Stimulated activated CD4-positive, alpha-beta T cell treated with anti-CD3 and anti-CD28 coated beads, Interleukin-12 subunit alpha, Interleukin-12 subunit beta, amount 100 ng/mL, for 24 hours (primary cell): ENCODE measurements at regions not wholly inside any gene's neighbourhood (a gene's known extent, or its start where the extent isn't known, plus 50 kb on each side); places are given as distances from the start of the nearest gene placed in this dataset.

Experiments
- DNase-seq, 2 experiments: peaks; one replicate each; pipeline ENCODE4 v3.0.0-alpha.2; 2020; ENCODE audit warnings: low read depth in 2 of 2

DNA sequence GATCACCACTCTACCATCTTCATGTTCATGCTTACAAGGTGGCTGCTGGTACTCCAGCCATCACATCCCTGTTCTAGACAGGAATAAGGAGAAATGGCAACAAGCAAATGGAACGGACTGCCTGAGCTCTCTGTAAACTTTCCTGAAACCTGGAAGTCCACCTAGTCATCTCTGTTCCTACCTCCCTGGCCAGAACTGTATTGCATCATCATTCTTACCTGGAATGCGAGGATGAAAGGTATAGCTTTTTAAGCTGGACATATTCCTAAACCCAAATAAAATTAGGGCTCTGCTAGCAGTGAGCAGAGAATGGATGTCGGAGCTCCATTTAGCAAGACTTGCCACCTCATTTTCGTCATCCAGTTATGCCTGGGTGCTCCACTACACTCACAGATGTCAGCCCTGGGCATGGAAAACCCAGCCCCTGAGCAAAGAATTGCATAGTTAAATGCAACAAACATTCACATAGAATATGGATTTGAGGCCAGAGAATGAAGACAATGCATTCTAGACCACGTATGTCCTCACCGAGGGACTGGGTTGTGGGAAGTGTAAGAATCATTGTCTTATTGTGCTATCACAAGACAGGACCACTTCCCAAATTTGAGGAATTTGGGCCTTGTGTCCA, 214.3 kb upstream of the CDYL start:
- DNase-seq, result no peak

DNA sequence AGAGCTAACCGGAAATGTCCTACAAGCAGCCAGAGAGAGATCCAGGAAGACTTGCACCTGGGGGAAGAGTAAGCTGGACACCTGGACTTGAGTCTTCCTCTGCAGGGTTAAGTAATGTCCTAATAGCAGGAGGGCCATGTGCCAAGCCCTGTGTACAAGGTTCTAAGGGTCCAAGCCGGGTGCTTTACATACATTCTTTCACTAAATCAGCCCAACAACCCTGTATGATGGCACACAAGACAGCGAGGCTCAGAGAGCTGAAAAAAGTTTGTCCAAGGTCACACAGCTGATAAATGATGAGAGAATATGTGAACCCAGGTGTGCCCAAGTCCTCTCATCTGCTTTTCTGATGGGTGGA, 215.1 kb upstream of the CDYL start:
- DNase-seq, result no peak

- DNase-seq, result no peak
These were observed 215.8 kb upstream of the CDYL start for GRCh38 chr6:4560221-4561077.

DNA sequence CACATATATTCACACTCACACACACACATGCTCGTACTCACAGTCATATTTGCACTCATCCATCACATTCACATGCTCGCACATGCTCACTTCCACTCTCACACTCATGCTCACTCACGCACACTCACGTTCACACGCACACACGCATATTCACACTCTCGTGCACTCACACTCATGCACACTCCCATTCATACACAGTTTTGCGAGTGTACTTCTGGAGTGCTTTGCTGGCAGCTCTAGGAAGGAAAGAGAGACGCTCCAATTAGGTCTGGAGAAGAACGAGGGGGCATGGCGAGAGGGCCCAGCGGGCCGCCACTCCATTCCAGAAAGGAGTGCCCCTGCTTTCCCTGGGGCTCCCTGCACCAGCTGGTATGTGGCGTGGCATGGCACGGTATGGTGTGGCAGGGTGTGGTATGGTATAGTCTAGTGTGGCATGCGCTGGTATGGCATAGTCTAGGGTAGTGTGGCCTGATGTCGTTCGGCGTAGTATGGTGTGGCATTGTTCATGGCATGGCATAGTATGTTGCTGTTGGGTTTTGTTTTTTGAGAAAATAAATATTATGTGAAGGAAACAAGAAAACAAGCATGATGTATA, 216.8 kb upstream of the CDYL start:
- no peak for DNase-seq

DNA sequence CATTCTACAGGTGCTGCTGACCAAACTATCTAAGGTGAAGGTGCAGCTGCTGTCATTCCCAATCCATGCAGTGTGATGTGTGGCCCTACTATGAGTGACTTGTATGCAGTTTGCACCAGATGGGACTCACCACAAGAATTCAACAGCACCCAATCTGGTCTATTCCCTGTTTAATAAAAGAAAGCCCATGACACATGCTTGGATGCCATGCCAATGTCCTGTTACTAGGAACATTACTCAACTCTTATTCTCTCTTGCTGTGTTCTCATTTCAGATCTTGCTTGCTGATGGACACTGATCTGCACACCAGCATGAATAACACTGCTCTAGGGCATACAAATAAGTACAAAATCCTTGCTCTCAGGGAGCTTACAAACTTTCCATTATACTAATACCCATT, 221.6 kb upstream of the CDYL start:
- no peak for DNase-seq

- no peak for DNase-seq
These were observed 222.8 kb upstream of the CDYL start for GRCh38 chr6:4553387-4553786.

DNA sequence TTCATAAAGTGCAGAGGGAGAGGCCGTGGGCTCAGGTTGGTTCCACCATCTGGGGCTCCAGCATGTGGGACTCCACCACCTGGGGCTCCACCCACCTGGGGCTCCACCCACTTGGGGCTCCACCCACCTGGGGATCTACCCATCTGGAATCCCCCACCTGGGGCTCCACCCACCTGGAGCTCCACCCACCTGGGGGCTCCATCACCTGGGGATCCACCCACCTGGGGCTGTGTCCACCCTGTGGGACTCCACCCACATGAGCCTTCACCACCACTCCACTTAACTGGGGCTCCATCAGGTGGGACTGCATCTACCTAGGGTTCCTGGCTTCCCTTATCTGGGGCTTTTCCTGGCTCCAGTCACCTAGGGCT, 226.0 kb upstream of the CDYL start:
- DNase-seq, result no peak

- no peak for DNase-seq
These were observed 226.5 kb upstream of the CDYL start for GRCh38 chr6:4549556-4550226.

- DNase-seq, result no peak
These were observed 230.3 kb upstream of the CDYL start for GRCh38 chr6:4545893-4546292.

- no peak for DNase-seq
These were observed 232.6 kb upstream of the CDYL start for GRCh38 chr6:4543596-4543995.

- DNase-seq, result no peak
These were observed 242.6 kb upstream of the CDYL start for GRCh38 chr6:4533576-4533975.

DNA sequence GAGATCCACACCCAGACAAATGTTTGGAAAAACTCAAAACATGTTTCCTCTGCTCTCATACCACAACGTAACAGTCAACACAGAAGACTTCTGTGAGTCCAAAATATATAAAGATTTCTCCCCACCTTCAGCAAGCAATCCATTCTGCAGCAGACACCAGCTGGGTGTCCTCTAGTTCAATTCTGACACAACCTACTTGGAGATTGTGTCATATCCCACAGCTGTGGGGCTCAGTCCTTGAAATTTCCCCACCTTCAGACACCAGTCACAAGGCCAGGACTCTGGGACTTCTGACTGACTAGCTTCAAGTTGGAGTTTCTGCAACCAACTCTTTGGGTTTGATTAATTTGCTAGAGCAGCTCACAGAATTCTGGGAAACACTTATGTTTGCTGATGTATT, 244.8 kb upstream of the CDYL start:
- DNase-seq, result no peak

GRCh38 chr6:4522453-4522852, 253.8 kb upstream of the CDYL start:
- no peak for DNase-seq

- DNase-seq, result no peak
These were observed 255.1 kb upstream of the CDYL start for GRCh38 chr6:4521070-4521469.

DNA sequence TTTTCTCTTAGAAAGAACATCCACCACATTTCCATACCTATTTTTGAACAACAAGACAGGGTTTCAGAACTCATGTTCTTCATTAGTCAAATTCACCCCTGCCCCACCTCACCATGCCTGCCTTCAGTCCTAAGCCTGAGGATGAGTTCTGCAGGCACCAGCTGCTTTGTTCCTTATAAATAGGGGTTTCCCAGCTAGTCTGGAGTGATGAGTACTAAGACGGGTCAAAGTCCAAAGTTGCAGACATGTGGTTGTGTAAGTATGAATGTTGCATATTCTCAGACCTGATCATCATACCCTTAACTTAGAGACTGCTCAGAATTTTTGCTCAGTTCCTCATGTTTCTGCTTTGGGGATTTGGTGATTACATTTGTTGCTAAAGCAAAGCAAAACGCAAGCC, 257.7 kb upstream of the CDYL start:
- DNase-seq, result no peak

GRCh38 chr6:4516206-4516605, 260.0 kb upstream of the CDYL start:
- DNase-seq, result no peak

- DNase-seq, result no peak
These were observed 262.6 kb upstream of the CDYL start for GRCh38 chr6:4513561-4513960.

GRCh38 chr6:4512051-4512471, 264.1 kb upstream of the CDYL start:
- DNase-seq, result no peak

DNA sequence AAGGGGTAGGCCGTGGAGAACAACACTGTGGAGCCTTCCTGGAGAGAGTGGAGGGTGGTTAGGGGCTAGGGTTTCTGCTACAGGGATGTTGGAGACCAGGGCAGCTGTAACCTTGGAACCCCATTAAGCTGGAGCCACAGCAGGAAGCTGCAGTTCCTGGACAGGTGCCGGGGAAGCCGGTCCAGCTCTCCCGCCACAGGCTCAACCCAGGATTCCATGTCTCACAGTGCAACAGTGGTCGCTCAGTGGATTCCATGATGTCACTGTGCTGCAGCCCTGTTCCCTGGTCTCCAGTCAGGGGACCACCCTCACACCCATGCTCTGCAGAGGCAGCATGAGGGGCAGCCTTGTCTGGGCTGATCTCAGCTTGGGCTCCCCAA, 264.6 kb upstream of the CDYL start:
- no peak for DNase-seq

- no peak for DNase-seq
These were observed 265.1 kb upstream of the CDYL start for GRCh38 chr6:4510906-4511640.

DNA sequence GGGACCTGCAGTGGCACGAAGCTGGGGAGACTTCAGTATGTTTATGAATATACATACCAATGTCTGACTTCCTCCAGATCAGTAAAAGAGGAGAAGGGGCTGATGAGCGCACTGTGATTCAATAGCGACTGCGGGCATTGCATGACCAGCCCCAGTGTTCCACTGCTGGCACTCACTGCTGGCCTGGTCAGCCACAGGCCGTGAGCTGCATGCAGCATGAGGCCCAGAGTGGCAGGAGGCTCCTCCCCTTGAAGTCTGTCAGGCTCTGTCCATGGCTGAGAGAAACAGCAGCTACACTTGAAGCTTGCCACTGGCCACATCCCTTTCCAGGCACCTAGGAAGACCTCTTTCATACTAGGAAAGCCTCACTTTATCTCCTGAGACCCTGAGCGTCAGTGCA, 265.9 kb upstream of the CDYL start:
- DNase-seq, result no peak

DNA sequence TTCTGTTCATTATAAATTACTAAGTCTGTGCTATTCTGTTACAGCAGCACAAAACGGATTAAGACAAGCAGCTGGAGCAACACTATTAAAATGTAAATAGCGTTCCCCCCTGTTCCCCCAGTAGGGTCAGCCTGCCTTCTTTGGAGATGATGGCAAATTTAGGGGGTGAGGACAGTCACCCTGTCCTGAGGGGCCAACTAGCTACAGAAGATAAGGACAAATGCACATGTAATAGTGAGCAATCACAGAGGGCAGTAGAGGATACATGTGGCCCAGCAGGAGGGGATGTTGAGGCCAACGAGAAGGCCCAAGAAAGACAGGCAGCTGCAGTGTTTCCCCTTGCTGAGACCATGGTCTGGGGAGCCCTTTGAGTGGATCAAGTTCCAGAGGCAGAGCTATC, 266.7 kb upstream of the CDYL start:
- no peak for DNase-seq
